LNCAP (cell line): ENCODE measurements at regions not wholly inside any gene's neighbourhood (a gene's known extent, or its start where the extent isn't known, plus 50 kb on each side); places are given as distances from the start of the nearest gene placed in this dataset.

Experiments
- TF ChIP-seq, protein P1 (sequence below): fragments of 450-650 bp; IDR thresholded peaks from 2 replicates; pipeline ENCODE4 v1.5.1; 2017; ENCODE audit warnings: mild to moderate bottlenecking

DNA sequence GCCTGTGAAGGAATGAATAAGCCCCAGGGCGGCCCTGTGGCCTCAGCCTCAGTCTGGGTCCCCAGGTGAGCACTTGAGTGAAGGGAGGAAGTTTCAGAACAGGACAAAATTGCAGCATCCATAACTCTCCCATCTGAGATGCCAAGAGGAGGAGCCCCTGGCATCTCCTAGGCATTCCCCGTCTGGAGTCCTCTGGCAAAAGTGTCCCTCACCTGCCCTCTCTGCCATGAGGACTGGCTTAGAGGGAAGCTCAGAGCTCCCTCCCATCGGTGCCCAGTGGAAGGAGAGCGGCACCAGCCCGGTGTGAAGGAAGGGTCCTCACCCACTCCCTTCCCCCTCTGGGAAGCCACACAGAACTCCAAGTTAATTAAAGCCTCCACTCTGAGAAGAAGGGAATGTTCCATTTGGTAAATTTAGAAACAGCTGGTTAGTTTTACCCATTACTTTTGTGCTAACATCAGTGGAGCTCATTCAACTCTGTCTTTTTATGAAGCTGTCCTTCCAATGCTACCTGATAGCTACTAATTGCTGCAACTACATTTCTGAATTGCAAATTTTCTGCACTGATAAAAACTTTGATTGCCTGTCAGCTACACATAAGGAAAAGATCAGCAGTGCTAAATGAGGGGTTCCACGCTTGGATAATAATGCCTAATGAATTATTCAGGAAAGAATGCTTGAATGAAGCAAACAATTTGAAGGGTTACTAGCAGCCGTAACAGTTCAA, 123.3 kb upstream of the RCN1 start:
- TF ChIP-seq, protein P1, sequence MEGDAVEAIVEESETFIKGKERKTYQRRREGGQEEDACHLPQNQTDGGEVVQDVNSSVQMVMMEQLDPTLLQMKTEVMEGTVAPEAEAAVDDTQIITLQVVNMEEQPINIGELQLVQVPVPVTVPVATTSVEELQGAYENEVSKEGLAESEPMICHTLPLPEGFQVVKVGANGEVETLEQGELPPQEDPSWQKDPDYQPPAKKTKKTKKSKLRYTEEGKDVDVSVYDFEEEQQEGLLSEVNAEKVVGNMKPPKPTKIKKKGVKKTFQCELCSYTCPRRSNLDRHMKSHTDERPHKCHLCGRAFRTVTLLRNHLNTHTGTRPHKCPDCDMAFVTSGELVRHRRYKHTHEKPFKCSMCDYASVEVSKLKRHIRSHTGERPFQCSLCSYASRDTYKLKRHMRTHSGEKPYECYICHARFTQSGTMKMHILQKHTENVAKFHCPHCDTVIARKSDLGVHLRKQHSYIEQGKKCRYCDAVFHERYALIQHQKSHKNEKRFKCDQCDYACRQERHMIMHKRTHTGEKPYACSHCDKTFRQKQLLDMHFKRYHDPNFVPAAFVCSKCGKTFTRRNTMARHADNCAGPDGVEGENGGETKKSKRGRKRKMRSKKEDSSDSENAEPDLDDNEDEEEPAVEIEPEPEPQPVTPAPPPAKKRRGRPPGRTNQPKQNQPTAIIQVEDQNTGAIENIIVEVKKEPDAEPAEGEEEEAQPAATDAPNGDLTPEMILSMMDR = no peak

DNA sequence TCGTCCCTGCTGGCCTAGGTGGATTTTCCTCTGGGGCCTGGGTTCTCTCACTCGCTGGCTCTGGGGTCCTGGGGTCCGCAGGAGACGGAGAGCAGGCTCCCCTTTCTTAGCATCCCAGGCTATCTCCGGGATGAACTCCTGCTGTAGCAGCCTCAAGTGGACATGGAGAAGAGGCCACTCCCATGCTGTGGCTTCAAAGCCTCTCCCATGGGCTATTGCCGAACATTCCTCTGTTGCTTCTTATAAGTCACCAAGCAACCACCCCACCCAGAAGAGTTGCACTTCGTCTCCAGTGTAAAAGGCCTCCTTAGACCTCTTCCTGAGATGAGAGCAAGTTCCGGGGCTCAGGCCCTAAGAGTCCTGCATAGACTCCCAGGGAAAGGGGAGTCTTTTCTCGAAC, 124.0 kb upstream of the RCN1 start:
- TF ChIP-seq, protein P1 = no peak

DNA sequence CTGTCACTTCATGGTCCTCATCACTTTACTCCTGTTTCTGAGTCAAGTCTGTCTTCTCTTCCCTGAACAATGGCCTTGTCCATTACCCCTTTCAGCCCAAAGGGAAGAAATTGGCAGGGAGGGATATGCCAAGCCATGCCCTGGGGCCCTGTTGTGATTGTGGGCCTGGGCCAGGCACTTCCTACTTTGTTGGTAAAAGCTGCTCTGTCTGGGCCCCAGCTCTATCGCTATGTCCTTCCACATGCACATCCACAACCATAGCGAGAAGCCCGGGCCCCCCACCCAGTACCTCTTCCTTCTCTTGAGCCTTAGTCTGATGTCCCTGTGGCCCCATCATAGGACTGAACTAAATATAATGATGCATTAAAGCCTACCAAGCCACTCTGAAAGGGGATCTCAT, 126.7 kb upstream of the RCN1 start:
- TF ChIP-seq, protein P1 = no peak

DNA sequence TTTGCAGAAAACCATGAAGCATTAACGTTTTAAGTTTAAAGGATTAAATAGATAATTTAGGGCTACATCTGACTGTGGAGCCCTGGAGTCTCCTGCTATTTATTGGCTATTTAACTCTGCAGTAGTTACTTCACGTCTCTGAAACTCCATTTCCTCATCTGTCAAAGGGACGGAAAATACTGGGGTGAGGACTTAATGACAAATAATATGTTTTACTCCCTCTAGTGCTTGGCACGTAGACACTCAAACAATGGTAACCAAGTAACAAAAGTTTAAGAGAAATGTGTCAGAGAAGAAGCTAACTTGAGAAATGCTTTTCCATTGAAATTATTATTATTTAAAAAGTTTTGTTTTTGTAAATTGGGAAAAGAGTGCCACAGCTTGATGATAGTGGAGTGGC, 130.7 kb upstream of the RCN1 start:
- TF ChIP-seq, protein P1 = no peak

DNA sequence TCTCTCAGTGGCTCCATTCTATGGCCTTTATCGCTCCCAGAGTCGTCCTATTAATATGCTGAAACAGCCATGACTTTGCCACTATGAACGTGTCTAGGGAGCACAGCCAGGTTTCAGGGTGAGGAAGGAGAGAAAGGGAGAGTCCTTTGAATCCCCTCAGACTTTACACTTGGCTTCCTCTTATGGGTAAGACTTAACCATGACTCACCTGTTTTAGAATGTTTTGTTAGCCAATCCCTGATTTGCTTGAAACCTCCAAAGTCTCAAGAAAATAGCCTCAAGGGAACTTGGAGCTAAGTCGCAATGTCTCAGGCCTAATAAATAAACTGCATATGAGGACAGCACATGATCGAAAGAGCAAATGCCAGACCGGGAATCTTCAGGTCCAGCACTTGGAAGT, 131.2 kb upstream of the RCN1 start:
- TF ChIP-seq, protein P1 = no peak

DNA sequence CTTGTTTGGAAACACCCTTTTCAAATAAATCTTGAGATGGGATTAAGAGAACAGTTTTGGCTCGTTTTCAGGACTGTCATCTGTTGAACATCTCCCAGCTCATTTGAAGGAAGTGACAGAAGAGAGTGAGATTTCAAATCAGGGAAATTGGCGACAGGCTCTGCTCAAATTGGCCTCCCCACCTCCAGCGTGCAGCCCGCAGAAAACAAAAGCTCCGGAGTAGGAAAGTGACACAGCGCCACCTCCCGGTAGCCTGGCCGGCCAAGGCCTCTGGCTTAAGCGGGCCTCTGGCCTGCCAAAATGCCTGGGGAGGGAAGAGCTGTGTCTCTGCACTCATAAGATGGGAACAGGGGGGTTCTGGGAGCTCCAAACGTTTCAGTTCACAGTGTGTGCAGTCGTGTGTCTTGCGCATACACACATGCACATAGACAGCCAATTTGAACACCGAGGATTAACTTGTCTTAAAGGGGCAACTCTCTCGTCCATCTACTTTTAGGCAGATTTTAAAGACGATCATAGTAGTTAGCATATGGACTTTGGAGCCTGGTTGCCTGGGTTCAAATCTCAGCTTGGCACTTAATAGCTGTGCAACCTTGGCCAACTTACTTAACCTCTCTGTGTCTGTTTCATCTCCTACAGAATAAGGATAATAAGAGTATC, 132.7 kb upstream of the RCN1 start:
- TF ChIP-seq, protein P1 = peak; percentile 76

DNA sequence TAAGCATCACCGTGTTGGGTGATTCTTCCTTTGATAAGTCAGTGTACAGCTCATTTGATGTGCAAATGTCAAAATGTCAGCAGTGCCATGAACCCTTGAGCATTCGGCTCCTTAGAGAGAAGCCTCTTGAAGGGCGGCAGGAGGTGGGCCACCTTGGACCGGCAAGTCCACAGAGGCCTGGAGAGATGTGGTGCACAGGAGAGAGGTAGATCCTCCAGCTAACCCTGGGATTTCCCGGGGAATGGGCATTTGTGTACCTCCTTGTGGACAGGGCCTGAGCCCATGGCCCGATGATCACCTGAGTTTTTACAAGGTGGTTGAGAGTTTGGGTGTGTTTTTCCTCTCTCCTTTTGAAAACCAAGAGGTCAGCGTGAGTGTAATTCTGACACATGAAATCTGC, 133.2 kb upstream of the RCN1 start:
- TF ChIP-seq, protein P1 = no peak
